HG03469 (cell line): ENCODE measurements at regions not wholly inside any gene's neighbourhood (a gene's known extent, or its start where the extent isn't known, plus 50 kb on each side); places are given as distances from the start of the nearest gene placed in this dataset.

Source experiments
- ATAC-seq: cut with Tn5 transposase; IDR thresholded peaks from one replicate; pipeline ENCODE4 v1.9.1; 2021; ENCODE audit warnings: mild to moderate bottlenecking, moderate library complexity, moderate number of reproducible peaks; ENCODE audit not compliant: unreplicated experiment

DNA sequence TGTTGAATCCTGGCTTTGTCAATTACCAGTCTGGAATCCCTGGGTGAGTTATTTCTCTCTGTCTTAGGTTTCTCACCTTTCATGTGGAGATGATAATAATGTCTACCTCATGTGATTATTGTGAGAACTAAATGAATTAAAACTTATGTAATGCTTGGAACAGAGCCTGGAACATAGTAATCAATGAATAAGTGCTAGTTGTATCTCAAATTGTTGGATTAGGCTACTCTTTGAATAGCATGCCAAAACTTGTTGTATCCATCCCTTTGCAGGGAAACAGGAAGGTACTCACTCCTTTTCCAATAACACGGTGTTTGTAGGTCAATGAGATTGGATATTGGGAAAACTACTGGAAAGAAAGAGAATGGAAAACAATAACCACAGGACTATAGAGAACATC is 796.6 kb upstream of the ZEB2 start:
- no peak for ATAC-seq

DNA sequence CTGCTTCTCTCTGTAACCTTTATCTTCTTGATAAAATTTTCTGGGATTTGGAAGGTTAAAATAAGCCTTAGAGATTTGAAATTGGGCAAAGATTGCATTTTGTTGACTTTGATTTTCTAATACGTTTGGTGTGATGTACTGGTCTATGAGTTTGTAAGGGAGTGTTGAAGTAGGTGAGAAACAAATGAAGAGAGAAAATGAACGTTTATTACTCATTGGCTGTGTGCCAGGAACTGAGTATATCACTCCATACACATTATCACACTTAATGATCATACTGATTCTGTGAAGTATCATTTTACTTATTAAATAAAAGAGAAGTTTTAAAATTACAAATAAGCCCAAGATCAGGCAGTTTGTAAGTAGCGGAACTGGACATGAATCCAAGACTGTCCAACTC is 795.1 kb upstream of the ZEB2 start:
- ATAC-seq = no peak

DNA sequence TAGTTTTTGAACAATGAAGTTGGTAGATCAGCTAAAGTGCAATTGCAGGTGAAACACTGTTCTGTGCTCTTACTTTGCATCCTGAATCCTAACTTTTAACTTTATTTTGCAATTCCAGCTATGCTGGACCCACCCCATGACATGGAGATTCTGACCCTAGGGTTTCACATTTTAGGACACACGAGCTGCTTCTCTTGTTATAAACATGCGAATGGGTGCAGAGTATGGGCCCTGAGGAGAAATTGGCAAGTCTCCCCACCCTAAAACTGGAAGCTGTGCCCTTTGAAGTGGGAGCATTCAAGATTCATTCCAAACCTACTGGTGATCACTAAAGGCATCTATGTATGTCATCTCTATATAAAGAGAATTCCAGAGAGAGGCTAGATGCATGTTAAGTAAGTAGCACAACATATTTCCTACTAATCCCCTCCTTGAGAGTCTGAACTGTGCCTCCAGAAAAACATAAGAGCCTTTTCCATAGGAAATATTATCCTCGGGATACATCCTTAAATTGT is 794.3 kb upstream of the ZEB2 start:
- ATAC-seq = no peak

DNA sequence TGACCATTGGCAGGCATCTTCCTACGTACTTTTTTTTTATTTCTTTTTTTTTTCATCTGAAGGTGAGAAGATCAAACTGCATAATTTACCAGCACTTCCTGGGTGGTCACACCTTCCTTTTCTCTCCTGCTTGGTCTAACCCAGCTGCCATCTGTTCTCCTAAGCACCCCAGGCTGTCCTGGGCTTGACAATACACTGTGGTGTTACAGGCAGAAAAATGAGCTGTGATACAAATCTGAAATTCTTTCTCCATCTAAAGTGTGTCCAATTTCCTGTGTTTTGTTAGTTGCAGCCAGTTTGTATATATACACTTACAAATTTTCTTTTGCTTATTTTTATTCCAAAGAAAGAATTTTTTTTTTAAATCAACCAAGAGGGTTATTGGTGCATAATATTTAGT is 786.0 kb upstream of the ZEB2 start:
- no peak for ATAC-seq

DNA sequence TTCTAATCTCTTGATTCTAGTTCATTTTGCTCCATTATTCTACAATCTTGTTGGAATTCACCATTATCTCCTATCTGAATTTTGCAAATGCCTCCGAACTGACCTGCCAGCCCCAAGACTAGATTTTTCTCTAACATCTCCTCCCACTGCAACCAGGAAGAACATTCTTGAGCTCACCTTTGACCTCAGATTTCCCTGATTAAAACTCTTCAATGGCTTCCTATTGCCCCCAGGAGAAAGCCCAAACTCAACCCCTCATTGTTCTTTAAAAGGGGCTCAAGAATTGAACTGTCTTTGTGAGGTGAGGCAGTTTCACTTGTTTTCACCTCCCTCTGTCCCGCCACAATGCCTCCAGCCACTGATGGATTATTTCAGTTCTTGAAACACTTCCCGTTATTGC is 784.6 kb upstream of the ZEB2 start:
- no peak for ATAC-seq

DNA sequence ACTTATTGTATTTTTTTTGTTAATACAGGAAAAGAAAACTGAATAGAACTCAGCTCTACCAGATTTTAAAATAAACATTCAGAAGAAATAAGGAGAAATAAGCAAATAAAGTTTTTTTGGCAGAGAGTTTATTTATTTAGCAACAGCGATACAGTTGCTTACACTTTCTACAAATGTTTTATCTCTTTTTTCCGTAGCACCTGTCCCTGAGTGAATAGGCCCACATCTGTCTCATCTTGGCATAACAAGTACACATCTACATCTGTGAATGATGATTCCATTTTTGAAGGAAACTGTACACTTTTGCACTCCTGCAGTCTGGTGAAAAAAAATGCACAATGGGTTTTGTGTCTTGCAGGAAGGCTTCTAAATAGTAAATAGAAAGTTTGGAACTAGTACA is 783.6 kb upstream of the ZEB2 start:
- ATAC-seq = no peak

DNA sequence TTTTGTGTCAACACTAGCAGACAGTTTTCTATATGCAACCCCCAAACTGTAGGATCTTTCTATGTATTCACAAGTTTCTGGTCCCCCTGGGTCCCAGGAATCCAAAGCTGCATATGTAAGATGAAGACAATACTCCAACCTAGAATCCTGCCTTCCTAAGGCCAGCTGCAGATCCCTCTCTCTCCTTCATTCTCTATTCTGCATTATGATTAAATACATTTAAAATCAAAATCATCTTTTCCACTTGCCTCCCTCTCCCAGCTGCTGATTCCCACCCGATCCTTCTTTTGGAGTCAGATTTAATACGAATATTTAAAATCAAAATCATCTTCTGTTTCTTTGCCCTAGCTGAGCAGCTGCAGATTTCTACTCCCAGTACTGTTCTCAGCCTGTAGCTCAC is 783.0 kb upstream of the ZEB2 start:
- no peak for ATAC-seq

DNA sequence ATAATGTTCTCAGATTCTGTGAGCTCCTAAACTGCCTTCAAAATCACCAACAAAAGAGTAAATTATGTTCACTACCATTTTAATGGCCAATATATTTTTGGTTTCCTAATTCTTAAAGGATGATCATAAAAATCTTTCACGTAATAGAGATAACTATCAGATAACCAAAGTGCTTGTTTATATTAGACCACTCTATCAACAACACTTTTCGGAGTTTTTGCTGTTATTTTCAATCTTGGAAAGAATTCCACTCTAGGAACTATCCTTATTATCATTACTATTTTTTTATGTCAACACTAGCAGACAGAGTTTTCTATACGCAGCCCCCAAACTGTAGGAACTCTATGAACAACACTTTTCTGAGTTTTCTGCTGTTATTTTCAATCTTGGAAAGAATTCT is 782.5 kb upstream of the ZEB2 start:
- no peak for ATAC-seq

DNA sequence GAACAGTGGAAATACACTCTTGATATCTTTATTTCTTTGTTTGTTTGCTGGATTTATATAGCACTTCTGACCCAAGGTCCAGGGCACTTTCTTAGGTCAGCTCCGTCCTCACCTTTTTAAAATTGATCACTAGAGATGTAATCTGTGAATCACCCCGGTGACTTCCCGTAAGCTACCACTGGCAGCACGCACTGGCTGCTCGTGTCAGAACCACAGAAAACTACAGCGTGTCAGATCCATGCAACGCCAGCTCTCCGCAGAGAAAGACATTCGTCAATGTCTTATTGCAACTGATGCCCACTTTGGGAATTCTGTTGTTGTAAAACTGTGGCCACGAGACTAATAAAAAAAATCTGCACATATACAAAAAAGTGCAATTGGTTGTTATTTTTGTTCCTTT is 779.4 kb upstream of the ZEB2 start:
- ATAC-seq = no peak

DNA sequence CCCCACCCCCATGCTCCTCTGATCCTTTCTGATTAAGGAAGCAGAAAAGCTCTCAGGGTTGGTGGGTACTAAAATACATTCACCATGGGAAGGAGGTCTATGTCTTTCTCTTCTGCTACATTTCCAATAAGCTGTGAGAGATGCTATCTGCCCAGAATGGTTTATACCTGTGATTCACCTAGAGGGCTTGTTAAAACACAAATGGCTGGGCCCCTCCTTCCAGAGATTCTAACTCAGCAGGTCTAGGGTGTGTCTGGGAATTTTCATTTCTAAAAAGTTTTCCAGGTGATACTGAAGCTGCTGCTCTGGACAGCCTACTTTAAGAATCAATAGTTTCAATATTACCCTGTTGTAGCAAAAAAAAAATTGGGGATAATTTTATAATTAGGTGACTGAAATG is 772.2 kb upstream of the ZEB2 start:
- ATAC-seq = no peak

DNA sequence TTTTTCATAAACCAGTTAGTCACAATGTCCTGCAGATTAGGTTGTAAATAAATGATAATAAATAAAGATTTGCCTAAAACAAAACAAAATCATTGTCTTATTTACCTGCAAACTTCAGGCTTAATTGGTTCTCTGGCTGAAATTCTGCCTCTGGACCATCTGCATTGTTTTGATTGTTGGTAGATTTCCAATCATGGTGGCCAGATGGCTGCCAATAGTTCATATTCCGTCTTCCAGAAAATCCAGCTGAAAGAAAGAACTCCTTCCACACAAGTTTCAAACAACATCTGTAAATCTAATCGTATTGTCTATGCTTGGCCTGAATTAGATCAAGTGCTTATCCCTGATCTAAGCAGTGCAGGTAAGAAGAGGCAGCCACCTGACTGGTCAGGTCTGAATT is 771.1 kb upstream of the ZEB2 start:
- no peak for ATAC-seq

DNA sequence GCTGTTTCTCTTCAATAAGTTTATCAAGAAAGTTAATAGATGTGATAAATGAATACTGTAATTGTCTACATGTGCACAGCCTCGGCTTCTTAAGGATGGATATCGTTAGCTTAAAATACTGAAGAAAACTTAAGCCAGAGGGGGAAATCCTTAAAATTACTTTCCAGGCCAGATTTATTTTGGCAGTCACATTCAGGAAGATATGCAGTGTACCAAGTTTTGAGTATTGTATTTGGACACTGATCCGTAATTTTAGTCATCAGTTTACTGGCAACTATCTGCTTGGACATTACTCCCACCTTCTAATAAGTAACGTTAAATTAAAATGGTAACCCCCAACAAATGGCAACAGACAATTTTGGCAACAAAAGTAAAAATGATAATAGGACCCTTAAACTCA is 770.0 kb upstream of the ZEB2 start:
- no peak for ATAC-seq

DNA sequence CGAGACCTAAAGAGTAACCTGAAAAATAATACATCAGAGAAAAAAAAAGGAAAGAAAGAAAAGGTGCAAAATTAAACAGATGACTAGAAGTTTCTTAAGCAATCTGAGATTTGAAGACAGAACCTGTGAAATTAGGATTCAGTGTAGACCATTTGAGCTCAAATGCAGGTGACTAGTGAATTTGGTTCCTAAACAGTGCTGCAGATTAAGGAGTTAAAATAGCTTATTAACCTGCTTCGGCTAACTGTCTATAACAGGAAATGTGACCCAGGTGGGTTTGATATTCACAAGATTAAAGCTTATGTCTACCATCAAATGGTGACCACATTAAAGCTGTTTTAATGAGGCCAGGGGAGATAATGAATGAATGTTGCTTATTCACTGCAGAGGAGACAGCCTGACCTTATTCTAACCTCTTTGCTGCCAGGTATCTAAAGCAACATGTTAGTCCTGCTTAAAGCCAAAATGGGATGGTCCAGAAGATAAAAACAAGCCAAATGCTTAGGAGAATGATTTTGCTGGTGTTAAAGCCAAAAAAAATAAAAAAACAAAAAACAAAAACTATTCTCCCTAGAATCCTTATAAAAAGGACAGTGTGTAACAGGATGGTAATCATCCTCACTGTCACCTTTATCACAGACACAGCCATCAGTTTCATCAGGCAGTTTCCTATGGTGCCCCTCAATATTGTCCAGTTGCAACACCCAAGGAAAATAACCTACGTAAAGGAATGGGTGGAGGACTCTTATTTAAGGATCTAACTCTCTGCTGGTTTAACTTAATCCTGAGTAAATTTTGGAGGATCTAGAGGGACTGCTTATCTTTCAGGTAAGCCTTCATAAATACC is 769.0 kb upstream of the ZEB2 start:
- ATAC-seq = no peak

DNA sequence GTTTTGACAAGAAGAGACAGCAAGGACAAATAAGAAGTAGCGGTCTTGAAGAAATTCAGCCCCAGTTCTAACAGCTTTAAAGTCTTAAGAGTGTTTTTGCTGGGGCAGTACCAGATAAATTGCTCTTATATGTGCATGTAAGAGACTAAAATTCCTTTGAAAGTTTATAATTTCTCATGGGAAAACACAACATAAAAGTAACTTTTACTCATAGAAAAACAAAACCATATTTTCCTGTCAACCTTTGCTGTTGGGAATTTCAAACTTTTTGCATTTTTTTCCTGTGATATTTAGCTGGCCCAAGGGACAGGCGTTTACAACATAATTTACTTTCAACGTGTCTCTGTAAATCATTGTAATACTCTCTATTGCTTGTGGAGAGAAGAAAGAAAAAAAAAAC is 767.8 kb upstream of the ZEB2 start:
- no peak for ATAC-seq

DNA sequence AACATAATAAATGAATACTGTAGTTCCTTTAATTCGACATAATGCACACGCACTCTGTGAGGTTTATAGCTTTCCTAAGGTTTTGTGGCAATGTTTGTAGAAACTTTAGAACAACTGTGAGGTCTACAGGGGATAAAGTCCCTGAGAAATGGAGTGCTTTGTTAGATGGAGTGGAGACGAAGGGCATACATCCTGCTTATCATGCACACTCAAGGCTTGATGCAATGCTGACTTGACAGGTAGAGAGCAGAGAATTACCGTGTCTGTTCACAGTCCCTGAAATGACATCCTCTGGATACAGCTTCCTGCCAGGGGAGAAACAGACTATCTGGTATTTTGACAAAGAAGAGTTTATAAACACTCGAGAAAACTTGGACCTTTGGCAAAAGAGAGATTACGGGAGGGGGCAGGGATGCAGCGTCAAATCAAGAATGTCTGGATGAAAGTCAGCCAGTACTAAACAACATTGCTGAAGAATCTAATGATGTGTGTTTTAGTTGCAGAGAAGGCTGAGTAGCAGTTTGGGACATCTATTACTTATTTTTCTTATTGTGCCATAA is 766.9 kb upstream of the ZEB2 start:
- no peak for ATAC-seq

DNA sequence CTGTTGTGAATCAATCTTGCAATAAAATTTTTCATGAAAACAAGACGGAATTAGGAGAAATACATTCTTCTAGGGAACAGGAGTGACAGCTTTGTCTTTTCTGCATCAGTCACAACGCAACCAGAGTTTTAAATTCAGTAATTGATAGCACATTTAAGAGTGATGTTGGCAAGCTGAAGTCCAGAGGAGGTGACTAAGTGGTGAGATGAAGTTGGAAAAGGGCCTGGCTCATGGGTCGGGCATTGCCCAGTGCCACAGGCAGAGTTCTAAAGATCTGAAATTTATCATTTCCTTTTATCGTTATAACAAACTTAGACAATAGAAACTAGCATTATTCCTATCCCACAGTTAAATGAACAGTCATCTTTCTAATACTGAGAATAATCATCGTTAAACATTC is 764.6 kb upstream of the ZEB2 start:
- no peak for ATAC-seq

DNA sequence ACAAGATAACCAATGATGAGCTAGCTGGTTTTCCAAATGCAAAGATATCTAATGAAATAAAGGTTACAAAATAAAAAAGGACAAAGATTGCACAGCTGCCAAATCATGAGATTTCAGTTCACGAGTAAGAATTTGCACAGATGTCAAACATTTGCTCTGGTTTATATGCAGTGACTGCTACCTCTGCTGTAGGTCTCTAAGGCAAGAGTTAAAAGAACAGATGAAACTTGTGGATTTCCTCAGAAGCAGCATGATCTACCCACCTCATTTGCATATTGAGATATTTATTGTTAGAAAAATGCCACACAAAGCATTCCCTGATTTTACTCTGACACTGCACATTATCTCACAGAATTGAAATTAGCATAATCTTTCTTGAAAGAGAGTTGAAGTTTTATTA is 763.2 kb upstream of the ZEB2 start:
- no peak for ATAC-seq

DNA sequence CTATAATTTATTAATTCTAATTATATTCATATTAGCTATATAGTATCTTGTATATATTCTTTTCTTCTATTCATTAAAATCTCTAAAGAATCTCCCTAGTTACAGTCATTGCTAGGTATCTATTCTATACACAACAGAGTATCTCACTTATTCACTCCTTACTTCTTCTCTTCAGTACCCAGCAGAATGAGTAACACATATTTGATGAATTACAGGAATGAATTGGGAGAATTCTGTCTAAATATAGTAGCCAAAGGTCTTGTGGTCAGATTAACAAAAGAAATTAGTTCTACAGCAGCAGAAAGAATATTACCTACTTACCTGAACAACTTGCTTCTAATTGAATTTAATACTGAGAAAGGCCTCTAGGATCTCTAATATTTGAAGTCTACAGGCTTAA is 758.0 kb upstream of the ZEB2 start:
- no peak for ATAC-seq

DNA sequence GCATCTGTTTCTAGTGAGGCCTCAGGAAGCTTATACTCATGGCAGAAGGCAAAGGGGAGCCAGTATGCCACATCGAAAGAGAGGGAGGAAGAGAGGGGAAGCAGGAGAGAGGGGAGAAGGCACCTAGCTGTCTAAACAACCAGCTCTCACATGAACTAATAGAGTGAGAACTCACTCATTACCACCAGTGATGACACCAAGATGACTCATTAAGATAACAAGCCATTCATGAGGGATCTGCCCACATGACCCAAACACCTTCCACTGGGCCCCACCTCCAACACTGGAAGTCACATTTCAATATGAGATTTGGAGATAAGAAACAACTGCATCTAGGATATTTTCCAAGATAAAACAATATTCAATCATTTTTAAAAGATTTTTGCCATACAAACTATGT is 753.9 kb upstream of the ZEB2 start:
- ATAC-seq = no peak

DNA sequence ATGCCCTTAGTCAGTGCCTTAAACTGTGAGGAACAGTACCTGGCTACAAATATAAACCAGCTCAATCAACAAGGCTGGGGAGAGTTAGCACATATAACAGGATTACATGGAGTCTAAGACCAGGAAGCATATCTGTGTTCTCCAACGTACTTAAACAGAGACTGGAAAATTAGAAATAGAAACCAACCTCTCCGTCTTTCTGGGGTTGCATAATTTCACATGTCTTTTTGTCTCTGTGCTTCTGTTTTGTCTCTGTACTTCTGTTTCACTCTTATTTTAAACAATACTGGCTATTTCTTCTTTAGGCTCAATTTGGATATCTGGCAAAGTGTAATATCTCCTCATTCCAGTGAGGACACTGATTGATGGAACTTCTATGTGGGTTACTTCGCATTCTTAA is 749.0 kb upstream of the ZEB2 start:
- no peak for ATAC-seq

DNA sequence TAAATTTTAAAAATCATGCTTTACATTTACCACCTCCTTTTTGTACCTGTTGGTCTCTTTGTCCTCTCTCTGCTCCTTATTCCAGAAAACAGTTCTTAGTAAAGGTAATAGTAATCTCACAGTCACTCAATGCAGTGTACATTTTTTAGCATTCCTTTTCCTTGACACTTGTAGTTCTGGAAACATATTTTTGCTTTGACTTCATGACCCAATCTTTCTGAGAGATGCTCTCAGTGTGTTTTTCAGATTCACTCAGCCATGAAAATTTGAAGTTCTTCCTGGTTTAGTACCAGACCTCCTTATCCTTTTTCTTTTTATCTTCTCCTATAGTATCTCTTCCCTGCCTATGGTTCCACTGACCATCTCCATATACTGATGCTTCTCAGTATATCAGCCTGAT is 747.5 kb upstream of the ZEB2 start:
- no peak for ATAC-seq

DNA sequence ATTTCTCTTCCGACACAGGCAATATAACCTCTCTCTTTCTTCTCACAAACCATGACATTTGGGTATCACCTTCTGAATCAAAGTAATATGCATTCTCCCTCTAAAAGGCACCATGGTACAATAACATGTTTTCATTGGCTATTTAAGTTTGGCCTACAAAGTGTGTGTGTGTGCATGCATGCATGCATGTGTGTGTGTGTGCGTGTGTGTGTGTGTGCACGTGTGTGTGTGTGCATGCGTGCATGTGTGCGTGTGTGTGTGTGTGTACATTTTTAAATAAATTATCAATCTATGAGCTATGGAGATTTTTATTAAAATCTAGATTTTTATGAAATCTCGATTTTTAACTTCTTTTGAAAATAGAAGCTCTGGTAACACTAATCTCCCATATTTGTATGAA is 745.3 kb upstream of the ZEB2 start:
- ATAC-seq = no peak

DNA sequence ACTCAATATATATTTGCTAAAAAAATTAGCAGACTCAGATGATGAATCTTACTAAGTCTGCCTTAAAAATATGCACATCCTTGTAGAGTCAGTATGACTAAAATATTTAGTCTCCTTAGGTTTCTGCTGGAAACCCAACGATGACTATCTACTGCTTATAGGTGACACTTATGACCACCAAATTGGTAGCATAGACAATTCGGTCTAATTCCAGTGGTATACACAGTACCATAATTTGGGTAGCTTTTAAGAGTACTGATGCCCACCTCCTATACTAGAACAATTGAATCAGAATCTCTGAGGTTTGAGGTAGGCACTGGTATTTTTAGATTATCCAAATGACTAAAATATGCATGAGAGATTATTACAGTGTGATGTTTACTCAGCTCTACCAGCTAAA is 740.8 kb upstream of the ZEB2 start:
- no peak for ATAC-seq
